ENCODE measurements at regions not wholly inside any gene's neighbourhood (a gene's known extent, or its start where the extent isn't known, plus 50 kb on each side); places are given as distances from the start of the nearest gene placed in this dataset.
A peak's percentile ranks its signal among the peaks of the same experiment; 100 is the strongest.

GRCh38 chr10:118816471-118817168 lies 61.9 kb upstream of the CACUL1 start:
- Histone ChIP-seq H3K79me1 (ENCODE audit: low read length) (no peaks in the 10 kb centered on the region), H3K18ac (ENCODE audit: low read length) (no peak overlapping the region), H3K4me2 (ENCODE audit: low read length) (no peak overlapping the region), H2AFZ (ENCODE audit: insufficient read depth, low read length, poor library complexity) (no peak overlapping the region), H3K36me3 (ENCODE audit: control insufficient read depth in 1 of 2, insufficient read depth in 2 of 2, low read length in 2 of 2) (no peaks in the 10 kb centered on the region), H4K91ac (ENCODE audit: low read depth, low read length) (no peak overlapping the region), H3K4ac (ENCODE audit: low read depth, low read length) (no peak overlapping the region), H3K4me1 (ENCODE audit: control insufficient read depth in 1 of 2, insufficient read depth in 2 of 2, low read length in 2 of 2) (no peaks in the 10 kb centered on the region), H2AK5ac (ENCODE audit: low read length) (no peak overlapping the region), H4K8ac (ENCODE audit: low read depth, low read length) (no peak overlapping the region), H3K27me3 (ENCODE audit: insufficient read depth, low read length) (no peaks in the 10 kb centered on the region), H4K12ac (ENCODE audit: low read depth, low read length) (no peak overlapping the region), H3K9ac (ENCODE audit: low read length) (no peak overlapping the region), H2BK12ac (ENCODE audit: low read length) (no peak overlapping the region), H2BK120ac (ENCODE audit: insufficient read depth, low read length, poor library complexity) (no peak overlapping the region), H3K27ac (ENCODE audit: low read depth, low read length) (no peak overlapping the region), H3K4me3 (ENCODE audit: low read depth, low read length) (no peak overlapping the region), H3K9me3 (ENCODE audit: insufficient read depth, low read depth, low read length) (no peaks in the 10 kb centered on the region), H3K14ac (ENCODE audit: low read length) (no peak overlapping the region), H3K23ac (ENCODE audit: low read length) (no peak overlapping the region), H2BK5ac (ENCODE audit: low read depth, low read length, poor library complexity) (no peak overlapping the region), H3K79me2 (ENCODE audit: control insufficient read depth, insufficient read depth, low read length, poor library complexity) (no peaks in the 10 kb centered on the region)
- 100% methylated on average over 1 of the region's 16 CpGs for WGBS (ENCODE audit: extremely low coverage, insufficient coverage, insufficient read length)
- no peak for DNase-seq

GRCh38 chr10:118817328-118818068 lies 62.7 kb upstream of the CACUL1 start:
- no peak overlapping the region for H4K91ac ChIP-seq (ENCODE audit: low read depth, low read length)
- H3K4me1 ChIP-seq (ENCODE audit: control insufficient read depth in 1 of 2, insufficient read depth in 2 of 2, low read length in 2 of 2): no peaks in the 10 kb centered on the region
- H3K23ac ChIP-seq (ENCODE audit: low read length): no peak overlapping the region
- DNase-seq: no peak
- WGBS (ENCODE audit: extremely low coverage, insufficient coverage, insufficient read length): no CpG with 5 or more reads among the region's 18 CpGs
- H3K9ac ChIP-seq (ENCODE audit: low read length): no peak overlapping the region
- H4K12ac ChIP-seq (ENCODE audit: low read depth, low read length): no peak overlapping the region
- no peak overlapping the region for H3K18ac ChIP-seq (ENCODE audit: low read length)
- no peak overlapping the region for H2AFZ ChIP-seq (ENCODE audit: insufficient read depth, low read length, poor library complexity)
- no peaks in the 10 kb centered on the region for H3K9me3 ChIP-seq (ENCODE audit: insufficient read depth, low read depth, low read length)
- H3K4me2 ChIP-seq (ENCODE audit: low read length): no peak overlapping the region
- no peaks in the 10 kb centered on the region for H3K79me1 ChIP-seq (ENCODE audit: low read length)
- no peak overlapping the region for H3K27ac ChIP-seq (ENCODE audit: low read depth, low read length)
- no peak overlapping the region for H3K14ac ChIP-seq (ENCODE audit: low read length)
- no peak overlapping the region for H2BK5ac ChIP-seq (ENCODE audit: low read depth, low read length, poor library complexity)
- H3K27me3 ChIP-seq (ENCODE audit: insufficient read depth, low read length): no peaks in the 10 kb centered on the region
- H2BK120ac ChIP-seq (ENCODE audit: insufficient read depth, low read length, poor library complexity): no peak overlapping the region
- H2BK12ac ChIP-seq (ENCODE audit: low read length): no peak overlapping the region
- no peaks in the 10 kb centered on the region for H3K36me3 ChIP-seq (ENCODE audit: control insufficient read depth in 1 of 2, insufficient read depth in 2 of 2, low read length in 2 of 2)
- H3K79me2 ChIP-seq (ENCODE audit: control insufficient read depth, insufficient read depth, low read length, poor library complexity): no peaks in the 10 kb centered on the region
- H3K4me3 ChIP-seq (ENCODE audit: low read depth, low read length): no peak overlapping the region
- H4K8ac ChIP-seq (ENCODE audit: low read depth, low read length): no peak overlapping the region
- H2AK5ac ChIP-seq (ENCODE audit: low read length): no peak overlapping the region
- no peak overlapping the region for H3K4ac ChIP-seq (ENCODE audit: low read depth, low read length)

GRCh38 chr10:118818621-118819221 lies 64.0 kb upstream of the CACUL1 start:
- H4K91ac ChIP-seq (ENCODE audit: low read depth, low read length): no peak overlapping the region
- H3K4ac ChIP-seq (ENCODE audit: low read depth, low read length): no peak overlapping the region
- H3K14ac ChIP-seq (ENCODE audit: low read length): no peak overlapping the region
- no CpG with 5 or more reads among the region's 17 CpGs for WGBS (ENCODE audit: extremely low coverage, insufficient coverage, insufficient read length)
- DNase-seq: no peak
- no peak overlapping the region for H3K9ac ChIP-seq (ENCODE audit: low read length)
- no peaks in the 10 kb centered on the region for H3K79me1 ChIP-seq (ENCODE audit: low read length)
- no peak overlapping the region for H3K4me3 ChIP-seq (ENCODE audit: low read depth, low read length)
- H3K18ac ChIP-seq (ENCODE audit: low read length): no peak overlapping the region
- H4K8ac ChIP-seq (ENCODE audit: low read depth, low read length): no peak overlapping the region
- no peak overlapping the region for H3K27ac ChIP-seq (ENCODE audit: low read depth, low read length)
- H3K36me3 ChIP-seq (ENCODE audit: control insufficient read depth in 1 of 2, insufficient read depth in 2 of 2, low read length in 2 of 2): no peaks in the 10 kb centered on the region
- H3K79me2 ChIP-seq (ENCODE audit: control insufficient read depth, insufficient read depth, low read length, poor library complexity): no peaks in the 10 kb centered on the region
- H3K9me3 ChIP-seq (ENCODE audit: insufficient read depth, low read depth, low read length): no peaks in the 10 kb centered on the region
- no peak overlapping the region for H2BK12ac ChIP-seq (ENCODE audit: low read length)
- no peaks in the 10 kb centered on the region for H3K27me3 ChIP-seq (ENCODE audit: insufficient read depth, low read length)
- no peak overlapping the region for H2AFZ ChIP-seq (ENCODE audit: insufficient read depth, low read length, poor library complexity)
- no peak overlapping the region for H2AK5ac ChIP-seq (ENCODE audit: low read length)
- H2BK120ac ChIP-seq (ENCODE audit: insufficient read depth, low read length, poor library complexity): no peak overlapping the region
- no peaks in the 10 kb centered on the region for H3K4me1 ChIP-seq (ENCODE audit: control insufficient read depth in 1 of 2, insufficient read depth in 2 of 2, low read length in 2 of 2)
- H2BK5ac ChIP-seq (ENCODE audit: low read depth, low read length, poor library complexity): no peak overlapping the region
- no peak overlapping the region for H4K12ac ChIP-seq (ENCODE audit: low read depth, low read length)
- no peak overlapping the region for H3K4me2 ChIP-seq (ENCODE audit: low read length)
- H3K23ac ChIP-seq (ENCODE audit: low read length): no peak overlapping the region

GRCh38 chr10:118820326-118821116 lies 65.8 kb upstream of the CACUL1 start:
- no peak overlapping the region for H4K8ac ChIP-seq (ENCODE audit: low read depth, low read length)
- no peak overlapping the region for H2BK12ac ChIP-seq (ENCODE audit: low read length)
- H2AFZ ChIP-seq (ENCODE audit: insufficient read depth, low read length, poor library complexity): no peak overlapping the region
- no peak overlapping the region for H2BK5ac ChIP-seq (ENCODE audit: low read depth, low read length, poor library complexity)
- H3K4me1 ChIP-seq (ENCODE audit: control insufficient read depth in 1 of 2, insufficient read depth in 2 of 2, low read length in 2 of 2): no peaks in the 10 kb centered on the region
- no peaks in the 10 kb centered on the region for H3K36me3 ChIP-seq (ENCODE audit: control insufficient read depth in 1 of 2, insufficient read depth in 2 of 2, low read length in 2 of 2)
- no peak overlapping the region for H3K14ac ChIP-seq (ENCODE audit: low read length)
- H2BK120ac ChIP-seq (ENCODE audit: insufficient read depth, low read length, poor library complexity): no peak overlapping the region
- WGBS (ENCODE audit: extremely low coverage, insufficient coverage, insufficient read length): no CpG with 5 or more reads among the region's 16 CpGs
- no peak overlapping the region for H4K91ac ChIP-seq (ENCODE audit: low read depth, low read length)
- DNase-seq: no peak
- H3K18ac ChIP-seq (ENCODE audit: low read length): no peak overlapping the region
- H3K4me2 ChIP-seq (ENCODE audit: low read length): no peak overlapping the region
- no peak overlapping the region for H4K12ac ChIP-seq (ENCODE audit: low read depth, low read length)
- no peaks in the 10 kb centered on the region for H3K79me2 ChIP-seq (ENCODE audit: control insufficient read depth, insufficient read depth, low read length, poor library complexity)
- no peaks in the 10 kb centered on the region for H3K27me3 ChIP-seq (ENCODE audit: insufficient read depth, low read length)
- no peaks in the 10 kb centered on the region for H3K9me3 ChIP-seq (ENCODE audit: insufficient read depth, low read depth, low read length)
- H3K9ac ChIP-seq (ENCODE audit: low read length): no peak overlapping the region
- H3K4me3 ChIP-seq (ENCODE audit: low read depth, low read length): peak overlapping the region; percentile 40
- no peaks in the 10 kb centered on the region for H3K79me1 ChIP-seq (ENCODE audit: low read length)
- no peak overlapping the region for H3K27ac ChIP-seq (ENCODE audit: low read depth, low read length)
- no peak overlapping the region for H3K23ac ChIP-seq (ENCODE audit: low read length)
- H3K4ac ChIP-seq (ENCODE audit: low read depth, low read length): no peak overlapping the region
- H2AK5ac ChIP-seq (ENCODE audit: low read length): no peak overlapping the region

All from trophoblast cell (in vitro differentiated cells and primary cell).